ENCODE measurements at regions not wholly inside any gene's neighbourhood (a gene's known extent, or its start where the extent isn't known, plus 50 kb on each side); places are given as distances from the start of the nearest gene placed in this dataset.
A peak's percentile ranks its signal among the peaks of the same experiment; 100 is the strongest.

DNA sequence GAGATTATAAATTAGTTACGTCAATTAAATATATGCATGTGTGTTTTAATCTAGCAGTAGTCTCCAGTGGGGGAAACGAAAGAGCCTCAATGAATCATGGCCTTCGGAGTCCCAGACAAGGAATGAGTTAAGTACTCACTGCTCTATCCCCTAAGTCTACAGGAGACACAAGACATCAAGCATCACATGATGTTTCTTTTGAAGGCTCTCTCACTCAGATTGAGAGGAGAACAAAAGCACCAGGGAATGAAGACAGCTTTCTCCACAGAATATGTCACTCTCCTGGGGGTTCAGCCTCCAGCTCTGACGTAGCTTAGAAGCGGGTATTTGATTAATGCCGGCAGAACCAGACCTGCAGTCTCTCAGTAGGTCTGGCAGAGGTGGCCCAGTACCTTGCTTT is 381.4 kb downstream of the ACTL7B start:
- no peak overlapping the region for H3K4me3 ChIP-seq (ENCODE audit: low read length)
- TF ChIP-seq, protein P1, sequence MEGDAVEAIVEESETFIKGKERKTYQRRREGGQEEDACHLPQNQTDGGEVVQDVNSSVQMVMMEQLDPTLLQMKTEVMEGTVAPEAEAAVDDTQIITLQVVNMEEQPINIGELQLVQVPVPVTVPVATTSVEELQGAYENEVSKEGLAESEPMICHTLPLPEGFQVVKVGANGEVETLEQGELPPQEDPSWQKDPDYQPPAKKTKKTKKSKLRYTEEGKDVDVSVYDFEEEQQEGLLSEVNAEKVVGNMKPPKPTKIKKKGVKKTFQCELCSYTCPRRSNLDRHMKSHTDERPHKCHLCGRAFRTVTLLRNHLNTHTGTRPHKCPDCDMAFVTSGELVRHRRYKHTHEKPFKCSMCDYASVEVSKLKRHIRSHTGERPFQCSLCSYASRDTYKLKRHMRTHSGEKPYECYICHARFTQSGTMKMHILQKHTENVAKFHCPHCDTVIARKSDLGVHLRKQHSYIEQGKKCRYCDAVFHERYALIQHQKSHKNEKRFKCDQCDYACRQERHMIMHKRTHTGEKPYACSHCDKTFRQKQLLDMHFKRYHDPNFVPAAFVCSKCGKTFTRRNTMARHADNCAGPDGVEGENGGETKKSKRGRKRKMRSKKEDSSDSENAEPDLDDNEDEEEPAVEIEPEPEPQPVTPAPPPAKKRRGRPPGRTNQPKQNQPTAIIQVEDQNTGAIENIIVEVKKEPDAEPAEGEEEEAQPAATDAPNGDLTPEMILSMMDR (conservative IDR thresholded peaks at IDR 0.05; ENCODE audit: low read length) = no peak
- DNase-seq (ENCODE audit: low read depth) = no peak

DNA sequence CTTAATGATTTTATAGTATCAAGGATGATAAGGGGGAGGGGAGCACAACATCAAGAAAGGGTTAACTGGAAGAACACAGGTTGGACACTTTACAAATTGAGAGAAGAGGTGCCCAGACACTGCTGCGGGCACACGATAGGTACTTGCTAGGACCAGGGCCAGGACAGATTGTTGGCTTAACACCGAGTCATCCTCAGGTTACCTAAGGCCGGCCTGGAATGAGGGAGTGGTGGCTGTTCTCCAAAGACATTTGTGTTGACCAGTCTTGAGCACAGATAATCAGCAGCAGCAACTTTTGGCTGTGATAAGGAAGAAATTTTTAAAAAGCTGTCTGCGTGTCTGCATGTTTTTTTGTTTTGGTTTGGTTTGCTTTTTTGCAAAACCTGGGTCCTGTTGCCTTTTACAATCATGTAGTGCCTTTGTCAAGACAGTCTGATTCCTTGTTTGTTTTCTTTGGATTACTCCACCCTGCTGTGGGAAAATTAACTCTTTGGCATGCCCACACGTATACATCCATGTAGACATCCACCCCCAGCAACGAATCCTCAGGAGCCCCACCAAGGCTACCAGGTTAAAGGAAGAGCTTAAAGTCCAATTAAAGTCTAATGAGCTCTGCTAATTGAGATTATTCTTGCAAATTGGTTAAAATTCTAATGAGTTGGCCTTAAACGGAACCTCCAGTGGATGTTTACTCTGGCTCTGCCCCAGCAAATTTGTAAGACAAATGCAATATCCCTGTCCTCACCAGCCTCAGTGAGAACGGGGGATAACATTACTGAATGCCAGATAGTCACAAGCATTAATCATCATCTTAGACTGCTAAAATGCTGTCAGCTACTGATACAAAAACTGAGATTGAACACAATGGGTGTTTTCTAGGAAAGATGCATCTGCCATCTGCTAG is 382.3 kb downstream of the ACTL7B start:
- H3K4me3 ChIP-seq (ENCODE audit: low read length) = no peak overlapping the region
- TF ChIP-seq, protein P1 (conservative IDR thresholded peaks at IDR 0.05; ENCODE audit: low read length) = no peak
- DNase-seq (ENCODE audit: low read depth) = peak; percentile 57

DNA sequence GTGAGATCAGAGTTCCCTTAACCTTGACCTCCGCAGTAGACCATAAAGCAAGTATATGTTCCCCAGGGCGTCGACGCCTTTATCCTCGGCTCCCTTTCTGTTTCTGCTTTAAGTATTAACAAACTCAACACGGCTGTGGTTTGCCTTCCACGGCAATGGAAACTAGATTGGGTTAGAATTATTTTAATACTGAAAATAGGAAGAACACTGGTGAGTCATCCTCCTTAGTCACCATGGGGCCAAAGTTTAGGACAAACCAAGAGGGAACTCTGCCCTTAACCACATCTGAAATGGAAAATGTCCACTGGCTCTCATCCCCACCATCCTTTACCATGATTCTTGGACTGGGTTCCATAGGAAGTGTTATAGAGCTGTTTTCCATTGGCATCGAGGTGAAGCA is 386.1 kb downstream of the ACTL7B start:
- TF ChIP-seq, protein P1 (conservative IDR thresholded peaks at IDR 0.05; ENCODE audit: low read length) = no peak
- H3K4me3 ChIP-seq (ENCODE audit: low read length) = no peak overlapping the region
- peak; percentile 27 for DNase-seq (ENCODE audit: low read depth)

DNA sequence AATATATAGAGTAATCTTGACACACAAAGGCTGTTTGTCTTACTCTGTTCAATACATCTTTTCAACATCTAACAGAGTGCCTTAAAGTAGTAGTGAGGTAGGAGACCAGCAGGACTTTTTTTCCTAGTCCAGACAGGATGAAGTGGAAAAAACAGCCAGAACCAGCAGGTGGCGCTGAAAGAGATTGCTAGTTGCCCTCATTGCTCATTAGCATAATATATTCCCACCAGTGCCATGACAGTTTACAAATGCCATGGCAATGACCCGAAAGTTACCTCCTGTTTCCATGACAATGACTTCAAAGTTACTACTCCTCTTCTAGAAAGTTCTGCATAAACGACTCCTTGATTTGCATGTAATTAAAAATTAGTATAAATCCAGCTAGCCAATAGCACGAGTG is 387.4 kb downstream of the ACTL7B start:
- TF ChIP-seq, protein P1 (conservative IDR thresholded peaks at IDR 0.05; ENCODE audit: low read length) = peak; percentile 47
- DNase-seq (ENCODE audit: low read depth) = no peak
- H3K4me3 ChIP-seq (ENCODE audit: low read length) = no peak overlapping the region

DNA sequence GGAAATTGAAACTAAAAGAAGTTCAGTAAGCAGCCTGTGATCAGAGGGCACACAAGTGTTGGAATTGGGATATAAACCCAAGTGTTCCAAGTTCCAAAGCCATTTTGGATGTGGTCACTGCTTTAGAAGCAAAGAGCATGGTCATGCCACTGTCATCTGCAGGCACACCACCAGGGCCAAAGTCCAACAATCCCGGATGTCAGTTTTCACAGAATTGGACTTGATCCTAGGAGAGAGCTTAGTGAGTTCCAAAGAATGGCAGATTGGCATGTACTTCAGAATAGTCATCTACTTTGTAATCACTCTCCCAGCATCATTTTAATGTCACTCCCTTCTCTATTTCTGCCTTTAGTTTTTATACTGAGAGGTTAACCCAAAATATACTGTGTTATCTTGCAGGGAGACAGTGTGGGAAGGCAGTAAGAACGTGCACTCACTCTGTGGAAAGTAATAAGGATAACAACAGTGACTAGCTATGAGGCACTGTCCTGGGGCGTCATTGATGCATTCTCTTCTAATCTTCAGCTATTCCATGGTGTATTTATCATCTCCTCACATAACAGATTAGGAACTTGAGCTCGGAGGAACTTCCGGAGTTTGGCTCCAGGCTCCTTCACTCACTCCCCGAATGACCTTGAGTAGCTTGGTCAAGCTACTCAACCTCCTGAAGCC is 388.0 kb downstream of the ACTL7B start:
- DNase-seq (ENCODE audit: low read depth) = peak; percentile 65
- no peak overlapping the region for H3K4me3 ChIP-seq (ENCODE audit: low read length)
- TF ChIP-seq, protein P1 (conservative IDR thresholded peaks at IDR 0.05; ENCODE audit: low read length) = peak; percentile 17; the same call in 1 of the 2 replicates

DNA sequence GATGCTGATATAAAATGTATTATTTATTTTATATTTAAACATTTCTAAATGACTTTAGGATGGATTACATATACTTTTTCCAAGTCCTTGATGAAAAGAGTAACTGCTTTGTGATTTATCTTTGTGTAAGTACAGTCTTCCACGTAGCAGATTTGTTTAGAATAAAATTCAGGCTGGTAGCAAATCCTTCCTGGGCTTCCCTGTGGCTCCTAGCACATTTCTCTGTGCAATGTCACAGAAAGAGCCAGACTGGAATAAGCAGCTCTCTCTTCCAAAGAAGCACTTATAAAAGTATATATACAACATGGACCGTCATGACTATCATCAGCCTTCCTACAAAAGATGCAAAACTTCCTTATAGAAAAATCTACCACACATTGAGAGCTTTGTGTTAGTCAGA is 388.6 kb downstream of the ACTL7B start:
- no peak for DNase-seq (ENCODE audit: low read depth)
- no peak overlapping the region for H3K4me3 ChIP-seq (ENCODE audit: low read length)
- TF ChIP-seq, protein P1 (conservative IDR thresholded peaks at IDR 0.05; ENCODE audit: low read length) = no peak

Data from AG10803 (cell line).